ENCODE measurements at regions not wholly inside any gene's neighbourhood (a gene's known extent, or its start where the extent isn't known, plus 50 kb on each side); places are given as distances from the start of the nearest gene placed in this dataset.

DNA sequence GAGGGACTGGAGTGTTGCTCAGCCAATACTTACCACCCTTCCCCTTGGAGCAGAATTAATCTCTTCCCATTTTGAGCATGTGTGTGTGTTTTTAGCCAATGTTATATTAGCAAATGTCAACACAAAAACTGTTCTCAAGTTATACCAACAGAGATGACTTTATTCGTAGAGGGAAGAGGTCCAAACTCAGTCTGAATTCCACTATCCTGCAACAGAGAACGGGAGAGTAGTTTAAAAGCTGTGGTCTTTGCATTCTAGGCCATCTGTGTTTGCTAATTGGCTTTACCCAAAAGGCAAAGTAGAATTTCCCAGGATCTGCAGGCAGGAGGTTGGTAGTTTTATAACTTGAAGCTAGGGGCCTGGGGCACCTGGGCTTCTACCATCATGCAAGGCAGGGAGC, 847.9 kb upstream of the TMEM132C start:
- Mint-ChIP-seq H3K4me3 (ENCODE audit: unreplicated experiment) (no peak overlapping the region), H3K36me3 (ENCODE audit: insufficient read depth, unreplicated experiment) (no peaks in the 10 kb centered on the region), H3K27me3 (ENCODE audit: insufficient read depth, unreplicated experiment) (no peaks in the 10 kb centered on the region), H3K4me1 (ENCODE audit: insufficient read depth, unreplicated experiment) (peaks cover 6% of the 10 kb centered on the region), H3K27ac (ENCODE audit: low read depth, unreplicated experiment) (no peak overlapping the region), H3K9me3 (ENCODE audit: unreplicated experiment) (peaks cover 7% of the 10 kb centered on the region)
- no peak for DNase-seq (ENCODE audit: unreplicated experiment)
- intact Hi-C loops (cut with micrococcal nuclease): no loop called here
- TF ChIP-seq CTCF (IDR thresholded peaks at IDR 0.05; ENCODE audit: unreplicated experiment): no peak
- BruUV-seq (replicated peaks): no TSS peak
- ChIA-PET POLR2A (no interaction called here), CTCF (no interaction called here)

GRCh38 chr12:127421614-127422013, 845.4 kb upstream of the TMEM132C start:
- H3K27ac Mint-ChIP-seq (ENCODE audit: low read depth, unreplicated experiment): no peak overlapping the region
- TF ChIP-seq CTCF (IDR thresholded peaks at IDR 0.05; ENCODE audit: unreplicated experiment): no peak
- peaks cover 4% of the 10 kb centered on the region for H3K4me1 Mint-ChIP-seq (ENCODE audit: insufficient read depth, unreplicated experiment)
- CTCF ChIA-PET: interaction anchor here (0.6 kb wide), 1 partner anchor 39 kb away, joined by 3 read pairs; no protein-coding TSS in a partner anchor
- H3K4me3 Mint-ChIP-seq (ENCODE audit: unreplicated experiment): no peak overlapping the region
- DNase-seq (ENCODE audit: unreplicated experiment): no peak
- peaks cover 7% of the 10 kb centered on the region for H3K9me3 Mint-ChIP-seq (ENCODE audit: unreplicated experiment)
- intact Hi-C loops (cut with micrococcal nuclease): no loop called here
- no peaks in the 10 kb centered on the region for H3K36me3 Mint-ChIP-seq (ENCODE audit: insufficient read depth, unreplicated experiment)
- BruUV-seq (replicated peaks): no TSS peak
- no peaks in the 10 kb centered on the region for H3K27me3 Mint-ChIP-seq (ENCODE audit: insufficient read depth, unreplicated experiment)
- POLR2A ChIA-PET: no interaction called here

DNA sequence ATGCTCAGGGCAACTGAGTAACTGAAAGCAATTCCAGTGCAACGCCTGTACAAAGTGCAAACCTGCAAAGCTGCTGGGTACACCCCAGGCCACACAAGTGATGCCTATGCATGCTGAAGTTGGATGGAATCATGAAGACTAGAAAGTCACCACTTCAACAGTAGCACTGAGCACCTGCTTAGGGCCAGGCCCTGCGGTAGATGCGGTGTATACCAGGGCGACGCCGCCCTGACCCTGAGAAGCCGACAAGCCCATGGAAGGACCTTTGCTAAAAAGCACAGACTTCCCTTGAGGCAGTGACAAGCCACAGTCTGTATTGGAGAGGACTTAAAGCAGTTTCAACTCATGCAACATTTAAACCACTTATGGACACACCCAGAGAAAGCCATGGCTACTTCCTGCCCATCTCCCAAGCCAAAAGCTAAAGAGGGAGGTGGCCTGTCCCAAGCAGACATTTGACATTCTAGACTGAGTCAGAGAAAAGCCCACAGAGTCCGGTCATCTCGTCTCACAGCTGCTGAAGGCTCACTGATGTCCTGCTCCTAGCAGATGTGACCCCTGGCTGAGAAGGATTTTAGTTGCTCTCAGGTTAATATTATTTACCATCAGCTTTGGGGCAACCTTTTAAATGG, 843.9 kb upstream of the TMEM132C start:
- CTCF ChIA-PET: no interaction called here
- Mint-ChIP-seq H3K36me3 (ENCODE audit: insufficient read depth, unreplicated experiment) (no peaks in the 10 kb centered on the region), H3K4me3 (ENCODE audit: unreplicated experiment) (no peak overlapping the region), H3K27me3 (ENCODE audit: insufficient read depth, unreplicated experiment) (no peaks in the 10 kb centered on the region), H3K9me3 (ENCODE audit: unreplicated experiment) (peaks cover 7% of the 10 kb centered on the region), H3K27ac (ENCODE audit: low read depth, unreplicated experiment) (no peak overlapping the region), H3K4me1 (ENCODE audit: insufficient read depth, unreplicated experiment) (no peaks in the 10 kb centered on the region)
- POLR2A ChIA-PET: no interaction called here
- TF ChIP-seq CTCF (IDR thresholded peaks at IDR 0.05; ENCODE audit: unreplicated experiment): no peak
- no TSS peak for BruUV-seq (replicated peaks)
- no peak for DNase-seq (ENCODE audit: unreplicated experiment)
- intact Hi-C loops (cut with micrococcal nuclease): no loop called here

GRCh38 chr12:127425474-127425873, 841.5 kb upstream of the TMEM132C start:
- no peaks in the 10 kb centered on the region for H3K4me1 Mint-ChIP-seq (ENCODE audit: insufficient read depth, unreplicated experiment)
- POLR2A ChIA-PET: no interaction called here

More at GRCh38 chr12:127425474-127425873, 841.5 kb upstream of the TMEM132C start:
- intact Hi-C loops (cut with micrococcal nuclease): no loop called here
- DNase-seq (ENCODE audit: unreplicated experiment): no peak
- Mint-ChIP-seq H3K27me3 (ENCODE audit: insufficient read depth, unreplicated experiment) (no peaks in the 10 kb centered on the region), H3K27ac (ENCODE audit: low read depth, unreplicated experiment) (no peak overlapping the region), H3K36me3 (ENCODE audit: insufficient read depth, unreplicated experiment) (no peaks in the 10 kb centered on the region), H3K9me3 (ENCODE audit: unreplicated experiment) (no peaks in the 10 kb centered on the region), H3K4me3 (ENCODE audit: unreplicated experiment) (no peak overlapping the region)
- CTCF ChIA-PET: interaction anchor here (0.6 kb wide), 1 partner anchor 1744 kb away, joined by 3 read pairs; no protein-coding TSS in a partner anchor
- TF ChIP-seq CTCF (IDR thresholded peaks at IDR 0.05; ENCODE audit: unreplicated experiment): no peak
- BruUV-seq (replicated peaks): no TSS peak
